K562 (cell line): ENCODE measurements at regions not wholly inside any gene's neighbourhood (a gene's known extent, or its start where the extent isn't known, plus 50 kb on each side); places are given as distances from the start of the nearest gene placed in this dataset.

ENCODE experiments used
- BRCA1 ChIP-seq, 2 experiments: fragments of 450-650 bp in 1 of 2; sonication (generic) in 1 of 2; formaldehyde crosslinking in 1 of 2; IDR thresholded peaks; 2 replicates each; pipeline versions ENCODE4 v1.5.0 to v1.6.1; 2017 to 2020; ENCODE audit warnings: mild to moderate bottlenecking in 1 of 2, missing genetic modification reagents in 1 of 2
- EGR1 ChIP-seq: fragments of 450-650 bp; conservative IDR thresholded peaks from 2 replicates; pipeline ENCODE4 v1.6.1; 2017; ENCODE audit warnings: mild to moderate bottlenecking
- EP400 ChIP-seq: fragments of 450-650 bp; IDR thresholded peaks from 2 replicates; pipeline ENCODE4 v1.6.1; 2017; ENCODE audit warnings: antibody characterized with exemption, mild to moderate bottlenecking, moderate library complexity
- GTF2F1 ChIP-seq: IDR thresholded peaks from 2 replicates; pipeline ENCODE4 v1.6.1; 2011; ENCODE audit warnings: low read depth, low read length, improper control_type of control experiment
- NR2C2 ChIP-seq, 2 experiments: fragments of 200-800 bp in 1 of 2; sonication (Bioruptor generic) in 1 of 2; sonication (generic) in 1 of 2; formaldehyde crosslinking in 1 of 2; IDR thresholded peaks; 2 replicates each; pipeline versions ENCODE4 v1.6.1 to v1.8.0; 2016 to 2022; ENCODE audit warnings: mild to moderate bottlenecking in 1 of 2, missing compliant biosample characterization in 1 of 2, missing genetic modification characterization in 1 of 2, missing genetic modification reagents in 1 of 2
- PYGO2 ChIP-seq: fragments of 450-650 bp; IDR thresholded peaks from 2 replicates; pipeline ENCODE4 v1.6.1; 2016; ENCODE audit warnings: mild to moderate bottlenecking, missing genetic modification characterization, moderate library complexity, missing compliant biosample characterization
- RAD21 ChIP-seq, 2 experiments: fragments of 250-450 bp in 1 of 2; fragments of 450-650 bp in 1 of 2; sonication (Bioruptor Pico) in 1 of 2; formaldehyde crosslinking in 1 of 2; IDR thresholded peaks in 1 of 2; conservative IDR thresholded peaks in 1 of 2; 2 replicates each; pipeline versions ENCODE4 v1.4.0 to v1.8.0; 2020 to 2022; ENCODE audit warnings: mild to moderate bottlenecking in 2 of 2, moderate library complexity in 1 of 2
- RBBP5 ChIP-seq: fragments of 200-600 bp; sonication (generic); IDR thresholded peaks from 2 replicates; pipeline ENCODE4 v1.6.1; 2012; ENCODE audit warnings: borderline replicate concordance, mild to moderate bottlenecking, low read length, control low read depth, inconsistent platforms; ENCODE audit not compliant: insufficient read depth, poor library complexity, severe bottlenecking
- ZNF274 ChIP-seq: IDR thresholded peaks from 2 replicates; pipeline ENCODE4 v1.6.1; 2011; ENCODE audit warnings: low read depth, mild to moderate bottlenecking, low read length, moderate library complexity, borderline replicate concordance
- ZNF324 ChIP-seq: fragments of 250-450 bp; sonication (Bioruptor Pico); IDR thresholded peaks from 2 replicates; pipeline ENCODE4 v1.4.0; 2020; ENCODE audit warnings: mild to moderate bottlenecking
- ZNF785 ChIP-seq: fragments of 250-450 bp; sonication (Bioruptor Pico); IDR thresholded peaks from 2 replicates; pipeline ENCODE4 v1.4.0; 2020; ENCODE audit warnings: mild to moderate bottlenecking
- TF ChIP-seq, protein P1 (sequence below): sonication (generic); formaldehyde crosslinking; IDR thresholded peaks from 2 replicates; pipeline ENCODE4 v1.9.0; 2022; ENCODE audit warnings: mild to moderate bottlenecking, missing genetic modification reagents
- TF ChIP-seq, protein P2 (sequence below), 3 experiments: IDR thresholded peaks in 2 of 3; conservative IDR thresholded peaks in 1 of 3; 2 replicates each; pipeline ENCODE4 v1.5.1; 2011 to 2012; ENCODE audit warnings: low read length in 3 of 3, mild to moderate bottlenecking in 3 of 3, control low read depth in 2 of 3, improper control_type of control experiment in 1 of 3, inconsistent platforms in 1 of 3, low read depth in 1 of 3, mixed read lengths in 1 of 3, moderate library complexity in 1 of 3; ENCODE audit not compliant: insufficient read depth in 2 of 3

- TF ChIP-seq BRCA1 (IDR thresholded peaks at IDR 0.05) (no peak), BRCA1 (CRISPR knock-in tag; IDR thresholded peaks at IDR 0.05) (no peak), NR2C2 (CRISPR knock-in tag; IDR thresholded peaks at IDR 0.05) (no peak), NR2C2 (tag; IDR thresholded peaks at IDR 0.05) (no peak), PYGO2 (tag) (no peak), EGR1 (no peak), ZNF274 (no peak), GTF2F1 (no peak), RBBP5 (no peak), ZNF324 (no peak), ZNF785 (CRISPR knock-in tag) (no peak), EP400 (no peak), RAD21 (CRISPR knock-in tag; conservative IDR thresholded peaks at IDR 0.05 in 1 of 2, IDR thresholded peaks at IDR 0.05 in 1 of 2) (no peak)
- TF ChIP-seq, protein P1, sequence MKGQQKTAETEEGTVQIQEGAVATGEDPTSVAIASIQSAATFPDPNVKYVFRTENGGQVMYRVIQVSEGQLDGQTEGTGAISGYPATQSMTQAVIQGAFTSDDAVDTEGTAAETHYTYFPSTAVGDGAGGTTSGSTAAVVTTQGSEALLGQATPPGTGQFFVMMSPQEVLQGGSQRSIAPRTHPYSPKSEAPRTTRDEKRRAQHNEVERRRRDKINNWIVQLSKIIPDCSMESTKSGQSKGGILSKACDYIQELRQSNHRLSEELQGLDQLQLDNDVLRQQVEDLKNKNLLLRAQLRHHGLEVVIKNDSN, result no peak
- TF ChIP-seq, protein P2, sequence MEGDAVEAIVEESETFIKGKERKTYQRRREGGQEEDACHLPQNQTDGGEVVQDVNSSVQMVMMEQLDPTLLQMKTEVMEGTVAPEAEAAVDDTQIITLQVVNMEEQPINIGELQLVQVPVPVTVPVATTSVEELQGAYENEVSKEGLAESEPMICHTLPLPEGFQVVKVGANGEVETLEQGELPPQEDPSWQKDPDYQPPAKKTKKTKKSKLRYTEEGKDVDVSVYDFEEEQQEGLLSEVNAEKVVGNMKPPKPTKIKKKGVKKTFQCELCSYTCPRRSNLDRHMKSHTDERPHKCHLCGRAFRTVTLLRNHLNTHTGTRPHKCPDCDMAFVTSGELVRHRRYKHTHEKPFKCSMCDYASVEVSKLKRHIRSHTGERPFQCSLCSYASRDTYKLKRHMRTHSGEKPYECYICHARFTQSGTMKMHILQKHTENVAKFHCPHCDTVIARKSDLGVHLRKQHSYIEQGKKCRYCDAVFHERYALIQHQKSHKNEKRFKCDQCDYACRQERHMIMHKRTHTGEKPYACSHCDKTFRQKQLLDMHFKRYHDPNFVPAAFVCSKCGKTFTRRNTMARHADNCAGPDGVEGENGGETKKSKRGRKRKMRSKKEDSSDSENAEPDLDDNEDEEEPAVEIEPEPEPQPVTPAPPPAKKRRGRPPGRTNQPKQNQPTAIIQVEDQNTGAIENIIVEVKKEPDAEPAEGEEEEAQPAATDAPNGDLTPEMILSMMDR (IDR thresholded peaks at IDR 0.05 in 2 of 3, conservative IDR thresholded peaks at IDR 0.05 in 1 of 3; ENCODE audit: insufficient read depth in 2 of 3, low read depth in 1 of 3, low read length in 3 of 3), result no peak
Observed at GRCh38 chr6:21519642-21520041, 73.9 kb upstream of the SOX4 start.
